HG03103 (cell line): ENCODE measurements at regions not wholly inside any gene's neighbourhood (a gene's known extent, or its start where the extent isn't known, plus 50 kb on each side); places are given as distances from the start of the nearest gene placed in this dataset.

Source experiments
- ATAC-seq: cut with Tn5 transposase; IDR thresholded peaks from one replicate; pipeline ENCODE4 v1.9.1; 2021; ENCODE audit warnings: low read depth; ENCODE audit not compliant: unreplicated experiment

- no peak for ATAC-seq
Measured at GRCh38 chr11:35076201-35077100, 62.5 kb upstream of the CD44 start.

- peak; percentile 44 for ATAC-seq
Measured at GRCh38 chr11:35077709-35078469, 61.1 kb upstream of the CD44 start.

GRCh38 chr11:35078470-35078735 lies 60.6 kb upstream of the CD44 start:
- no peak for ATAC-seq

- ATAC-seq, result no peak
Measured at GRCh38 chr11:35079611-35080010, 59.4 kb upstream of the CD44 start.

GRCh38 chr11:35082321-35083180 lies 56.4 kb upstream of the CD44 start:
- peak; percentile 61 for ATAC-seq

GRCh38 chr11:35083181-35083430 lies 55.9 kb upstream of the CD44 start:
- no peak for ATAC-seq

- peak; percentile 60 for ATAC-seq
Measured at GRCh38 chr11:35083431-35084238, 55.3 kb upstream of the CD44 start.

GRCh38 chr11:35084817-35085440 lies 54.0 kb upstream of the CD44 start:
- no peak for ATAC-seq

- no peak for ATAC-seq
Measured at GRCh38 chr11:35085531-35086165, 53.3 kb upstream of the CD44 start.

- ATAC-seq, result no peak
Measured at GRCh38 chr11:35087648-35088047, 51.3 kb upstream of the CD44 start.

GRCh38 chr11:35088226-35088625 lies 50.7 kb upstream of the CD44 start:
- ATAC-seq, result no peak

- ATAC-seq, result no peak
Measured at GRCh38 chr11:35088676-35089075, 50.3 kb upstream of the CD44 start.
